ENCODE measurements at regions not wholly inside any gene's neighbourhood (a gene's known extent, or its start where the extent isn't known, plus 50 kb on each side); places are given as distances from the start of the nearest gene placed in this dataset.

GRCh38 chr6:137816688-137817618 is 50.1 kb upstream of the TNFAIP3 start:
- no peak for DNase-seq (ENCODE audit: low read depth)
- in situ Hi-C loops (cut with HindIII; ENCODE audit: low pct_unique_long_range_greater_than_20kb, low sequenced_read_pairs): no loop called here

Measured in Caki2 (cell line).